ENCODE measurements at regions not wholly inside any gene's neighbourhood (a gene's known extent, or its start where the extent isn't known, plus 50 kb on each side); places are given as distances from the start of the nearest gene placed in this dataset.

DNA sequence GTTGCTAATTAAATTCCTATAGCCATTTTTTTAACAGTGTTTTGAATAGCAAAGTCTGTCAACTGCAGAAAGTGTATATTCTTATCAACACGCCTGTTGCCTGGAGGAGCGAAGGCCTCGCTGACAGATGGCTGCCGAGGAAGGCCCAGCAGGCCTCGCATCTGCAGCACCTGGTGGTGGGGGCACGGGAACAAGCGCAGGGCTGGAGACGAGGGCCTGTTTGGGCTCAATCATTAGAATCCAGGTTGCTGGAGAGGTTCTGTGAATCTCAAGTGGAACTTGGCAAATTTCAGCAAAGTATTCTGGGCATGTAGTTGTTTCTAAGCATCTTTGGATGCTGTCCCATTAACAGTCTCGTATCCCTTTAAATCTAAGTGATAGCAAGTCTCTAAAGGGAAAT is 66.1 kb upstream of the FAM204A start:
- DNase-seq: no peak

DNA sequence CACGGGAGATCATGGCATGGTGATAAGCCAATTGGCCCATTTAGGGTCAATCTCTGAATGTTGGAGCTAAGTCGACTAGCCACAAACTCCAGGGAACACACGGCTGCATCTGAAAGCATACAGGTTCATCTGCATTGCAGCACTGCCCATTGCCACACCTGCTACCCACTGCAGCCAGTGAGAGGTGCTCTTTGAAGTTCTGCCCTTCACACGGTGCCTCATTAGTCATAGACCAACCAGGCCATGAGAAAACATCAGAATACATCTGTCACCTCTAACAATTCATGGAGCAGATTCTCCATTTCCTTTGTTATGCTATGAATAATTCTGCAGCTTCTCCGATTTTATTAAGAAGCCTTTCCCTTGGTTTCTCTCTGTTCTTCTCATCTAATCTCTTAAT is 65.7 kb upstream of the FAM204A start:
- DNase-seq: no peak

DNA sequence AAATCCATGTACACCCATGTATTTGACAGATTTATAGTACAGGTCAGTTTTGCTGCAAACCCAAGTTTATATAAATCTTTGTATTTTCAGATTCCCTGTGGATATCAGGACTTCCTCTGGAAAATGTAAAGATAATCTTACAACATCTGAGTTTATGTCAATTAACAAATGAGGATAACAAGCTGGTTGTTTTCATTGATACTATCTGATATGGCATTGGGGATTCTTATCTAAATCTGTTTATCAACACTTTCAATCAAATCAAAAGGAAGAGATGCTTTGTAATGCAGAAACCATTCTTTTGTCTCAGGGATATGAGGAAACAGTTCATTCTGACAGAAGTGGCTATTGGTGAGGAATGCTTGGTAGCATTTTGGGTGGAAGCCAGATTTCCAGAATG is 64.9 kb upstream of the FAM204A start:
- DNase-seq: no peak

DNA sequence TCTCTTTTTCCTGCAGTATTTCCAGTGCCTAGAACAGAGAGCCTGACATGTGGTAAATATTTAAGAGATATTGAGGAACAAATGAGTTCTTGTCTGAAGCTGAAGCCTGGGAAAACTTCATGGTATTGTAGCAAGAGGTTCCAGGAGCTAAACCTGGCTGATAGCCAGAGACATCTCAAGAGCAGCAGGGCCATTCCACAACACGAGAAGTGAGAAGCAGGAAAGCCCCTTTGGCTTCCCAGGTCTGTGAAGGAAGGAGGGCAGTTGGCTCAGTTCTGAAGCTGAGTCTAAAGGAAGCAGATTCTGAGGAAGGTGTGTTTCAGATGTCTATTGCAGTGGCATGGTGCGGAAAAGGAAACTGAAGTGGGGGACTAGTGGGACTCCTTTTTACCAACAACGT is 63.8 kb upstream of the FAM204A start:
- DNase-seq: no peak

DNA sequence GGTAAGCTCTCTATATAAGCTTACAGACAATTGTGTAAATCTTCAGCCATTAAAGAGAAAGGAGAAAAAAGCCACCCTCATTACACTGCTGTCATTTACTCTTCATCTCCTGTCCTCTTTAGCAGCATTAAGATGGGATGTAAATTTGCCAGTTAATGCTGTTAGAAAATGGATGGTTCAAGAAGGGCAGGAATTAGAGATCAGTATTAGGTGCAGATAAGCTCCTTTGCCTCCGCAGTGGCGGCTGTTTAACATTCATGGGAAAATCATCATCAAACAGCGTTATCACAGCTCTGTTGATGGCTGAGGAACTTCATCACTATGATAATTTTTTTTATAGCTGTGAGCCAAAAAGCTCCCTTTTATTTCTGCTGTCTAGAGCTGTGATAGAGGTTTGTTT is 61.8 kb upstream of the FAM204A start:
- no peak for DNase-seq

DNA sequence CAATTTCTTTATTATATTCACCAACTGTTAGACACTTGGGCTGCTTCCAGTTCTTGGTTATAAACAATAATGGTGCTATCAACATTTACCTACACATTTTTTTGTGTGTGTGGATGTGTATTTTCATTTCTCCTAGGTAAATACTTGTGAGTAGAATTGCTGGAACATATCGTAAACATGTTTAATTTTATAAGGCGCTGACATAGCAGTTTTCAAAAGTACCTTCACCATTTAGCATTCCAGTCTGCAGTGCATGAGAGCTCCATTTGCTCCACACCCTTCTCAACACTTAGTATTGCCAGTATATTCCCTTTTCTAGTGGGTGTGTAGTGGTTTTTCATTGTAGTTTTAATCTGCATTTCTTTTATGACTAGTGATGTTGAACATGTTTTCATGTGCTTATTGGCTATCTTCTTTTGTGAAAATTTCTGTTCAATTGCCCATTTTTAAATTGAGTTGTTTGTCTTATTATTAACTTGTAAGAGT is 59.6 kb upstream of the FAM204A start:
- no peak for DNase-seq

DNA sequence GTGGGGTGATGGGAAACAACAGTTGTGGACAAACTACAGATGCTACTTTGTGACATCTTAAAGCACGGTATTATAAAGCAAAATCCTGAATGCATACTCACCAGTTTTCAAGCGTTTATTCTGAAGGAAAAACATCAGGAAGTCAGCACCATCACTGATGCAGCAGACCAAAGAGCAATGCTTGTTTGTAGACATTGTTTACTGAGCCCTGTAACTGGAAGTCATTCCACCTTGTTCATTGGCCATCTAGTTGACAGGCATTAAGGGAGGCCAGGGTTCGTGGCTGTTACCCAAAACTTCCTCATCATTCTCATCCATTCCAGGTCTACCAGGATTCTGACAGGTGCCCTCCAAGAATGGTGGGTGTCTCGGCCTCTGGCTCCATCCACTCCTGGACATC is 55.3 kb upstream of the FAM204A start:
- DNase-seq: no peak

DNA sequence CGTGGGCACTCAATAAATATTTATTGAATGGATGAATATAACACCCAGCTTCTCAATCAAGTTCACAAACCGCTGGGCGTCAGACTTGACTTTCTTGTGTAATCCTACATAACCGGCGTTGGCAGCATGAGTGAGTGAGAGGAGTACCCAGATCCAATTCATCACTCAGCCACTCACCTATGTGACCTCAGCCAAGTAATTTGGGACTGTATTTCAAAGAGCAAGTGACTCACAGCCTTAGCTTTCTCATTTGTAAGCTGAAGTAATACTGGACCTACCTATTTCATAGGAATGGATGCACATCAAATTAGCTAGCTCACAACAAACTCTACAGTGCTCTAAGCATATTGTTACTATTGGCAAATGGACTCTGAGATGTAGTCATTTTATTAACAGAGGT is 53.8 kb upstream of the FAM204A start:
- DNase-seq: no peak

DNA sequence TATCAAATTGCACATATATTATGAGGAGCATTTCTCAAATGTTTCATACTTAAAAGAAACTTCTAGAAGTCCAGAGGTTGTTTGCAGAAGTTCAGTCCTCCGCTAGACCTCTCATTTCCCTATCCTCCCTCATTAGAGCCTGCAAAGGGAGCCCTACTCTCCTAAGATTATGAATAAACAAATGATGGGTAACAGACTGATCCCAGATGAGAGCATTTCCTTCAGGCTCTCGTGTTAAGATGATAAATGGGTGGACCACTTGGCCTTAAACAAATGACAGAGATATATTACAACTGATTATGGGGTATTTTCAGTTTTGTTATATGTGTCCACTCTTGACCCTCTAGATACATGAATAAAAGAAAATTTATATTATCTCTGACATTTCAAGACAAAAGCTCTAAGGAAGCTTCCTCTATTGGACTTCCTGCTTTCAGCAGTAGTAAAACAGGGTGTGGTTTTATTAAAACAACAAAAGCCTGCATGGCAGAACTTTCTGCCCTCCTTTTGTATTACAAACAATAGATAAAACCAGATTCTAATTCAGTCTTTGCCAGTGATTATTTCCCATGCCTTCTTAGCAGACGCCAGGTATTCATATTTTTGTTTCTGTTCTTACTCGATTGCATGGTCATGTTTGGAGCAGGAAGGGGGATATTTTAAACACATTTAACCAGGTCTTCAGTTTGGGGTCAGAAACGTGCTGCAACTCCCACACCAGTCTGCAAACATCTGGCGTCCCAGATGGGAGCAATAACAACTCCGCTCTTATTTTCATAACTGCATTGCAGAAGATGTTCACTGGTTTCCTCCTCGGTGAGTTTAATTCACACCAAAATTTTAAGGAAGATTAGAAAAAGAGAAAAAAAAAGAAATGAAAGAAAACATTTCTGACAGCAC is 52.4 kb upstream of the FAM204A start:
- DNase-seq: no peak

DNA sequence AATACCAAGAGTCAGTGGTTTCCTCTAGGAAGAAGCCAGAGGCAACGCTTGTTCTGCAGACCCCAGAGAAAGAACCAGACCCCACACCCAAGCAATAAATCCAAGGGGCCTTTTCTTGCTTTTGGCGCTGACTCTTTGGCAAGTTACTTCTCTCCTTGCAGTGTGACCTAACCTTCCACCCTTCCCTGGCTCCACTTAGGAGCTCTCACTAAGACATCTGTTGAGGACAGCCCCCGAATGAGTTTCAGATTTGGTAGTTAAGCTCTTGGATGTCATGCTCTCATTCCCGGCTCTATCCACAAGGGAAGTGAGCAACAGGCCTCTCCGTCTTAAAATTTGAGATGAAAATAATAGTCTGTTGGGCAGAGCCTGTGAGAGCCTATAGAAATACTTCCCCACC is 50.6 kb upstream of the FAM204A start:
- no peak for DNase-seq

Data from SHP77 (cell line).